ENCODE measurements at regions not wholly inside any gene's neighbourhood (a gene's known extent, or its start where the extent isn't known, plus 50 kb on each side); places are given as distances from the start of the nearest gene placed in this dataset.

- ChIA-PET CTCF (interaction anchor here (1.4 kb wide), 1 partner anchor 45 kb away, joined by 4 read pairs; no protein-coding TSS in a partner anchor), SMC1A (ENCODE audit: uncharacterized antibody, unreplicated experiment) (no interaction called here), RAD21 (ENCODE audit: unreplicated experiment) (no interaction called here), POLR2A (no interaction called here)
- no peaks in the 10 kb centered on the region for H3K36me3 ChIP-seq (ENCODE audit: control insufficient read depth in 2 of 2, insufficient read depth in 2 of 2, low read length in 1 of 2)
- H3K4me2 ChIP-seq (ENCODE audit: control insufficient read depth, insufficient read depth) = no peak overlapping the region
- in situ Hi-C loops (cut with MboI) = no loop called here
- H3K27me3 ChIP-seq (replicated peaks in 1 of 2; ENCODE audit: control insufficient read depth in 2 of 2, insufficient read depth in 2 of 2, low read length in 1 of 2) = no peaks in the 10 kb centered on the region
- ATAC-seq (no peak), DNase-seq (ENCODE audit: low read depth, low spot score) (no peak), FAIRE-seq (no peak)
- H2AFZ ChIP-seq (ENCODE audit: control insufficient read depth, low read depth, low read length) = no peak overlapping the region
- no peak overlapping the region for H3K4me3 ChIP-seq
- 33% methylated on average over 2 of the region's 2 CpGs for WGBS (ENCODE audit: insufficient coverage, insufficient replicate concordance, low lambda C conversion rate, missing lambda C conversion rate)
- no peaks in the 10 kb centered on the region for H3K79me2 ChIP-seq (ENCODE audit: control insufficient read depth, insufficient read depth, low read length)
- no peak overlapping the region for H3K27ac ChIP-seq (ENCODE audit: control insufficient read depth, insufficient read depth)
- no peaks in the 10 kb centered on the region for H3K9me3 ChIP-seq (replicated peaks; ENCODE audit: control insufficient read depth, insufficient read depth, low read length)
- TF ChIP-seq RUNX3 (IDR thresholded peaks at IDR 0.05; ENCODE audit: low read length) = no peak
- peak; percentile 37; the same call in 1 of the 2 replicates for TF ChIP-seq FOXK2 (IDR thresholded peaks at IDR 0.05)
- no peaks in the 10 kb centered on the region for H3K4me1 ChIP-seq (ENCODE audit: control insufficient read depth, insufficient read depth, low read length)
- no peaks in the 10 kb centered on the region; the same call in 1 of the 2 replicates for H4K20me1 ChIP-seq (ENCODE audit: control insufficient read depth, insufficient read depth)
- BruUV-seq (replicated peaks) = no TSS peak
- intact Hi-C loops (cut with micrococcal nuclease; ENCODE audit: unreplicated experiment) = no loop called here
- no peak overlapping the region for H3K9ac ChIP-seq (ENCODE audit: control insufficient read depth, insufficient read depth, low read length)
Measured at GRCh38 chr16:86802013-86802412, 223.7 kb downstream of the FOXL1 start.

GRCh38 chr16:86805188-86805587 lies 226.8 kb downstream of the FOXL1 start:
- in situ Hi-C loops (cut with MboI) = no loop called here
- FAIRE-seq = no peak
- RAD21 ChIA-PET (ENCODE audit: unreplicated experiment) = no interaction called here

More at GRCh38 chr16:86805188-86805587, 226.8 kb downstream of the FOXL1 start:
- H2AFZ ChIP-seq (ENCODE audit: control insufficient read depth, low read depth, low read length) = no peak overlapping the region
- no peaks in the 10 kb centered on the region for H3K79me2 ChIP-seq (ENCODE audit: control insufficient read depth, insufficient read depth, low read length)
- H3K27ac ChIP-seq (ENCODE audit: control insufficient read depth, insufficient read depth) = no peak overlapping the region
- no peaks in the 10 kb centered on the region for H4K20me1 ChIP-seq (ENCODE audit: control insufficient read depth, insufficient read depth)
- no peak overlapping the region for H3K4me2 ChIP-seq (ENCODE audit: control insufficient read depth, insufficient read depth)
- H3K27me3 ChIP-seq (replicated peaks in 1 of 2; ENCODE audit: control insufficient read depth in 2 of 2, insufficient read depth in 2 of 2, low read length in 1 of 2) = no peaks in the 10 kb centered on the region; a peak in 1 of 4 replicates
- no peak overlapping the region for H3K9ac ChIP-seq (ENCODE audit: control insufficient read depth, insufficient read depth, low read length)
- no peak for DNase-seq (ENCODE audit: low read depth, low spot score)
- no peak overlapping the region for H3K4me3 ChIP-seq
- H3K36me3 ChIP-seq (ENCODE audit: control insufficient read depth in 2 of 2, insufficient read depth in 2 of 2, low read length in 1 of 2) = no peaks in the 10 kb centered on the region
- ChIA-PET CTCF (no interaction called here), POLR2A (no interaction called here), SMC1A (ENCODE audit: uncharacterized antibody, unreplicated experiment) (no interaction called here)
- WGBS (ENCODE audit: insufficient coverage, insufficient replicate concordance, low lambda C conversion rate, missing lambda C conversion rate) = 22% methylated on average over 6 of the region's 6 CpGs
- no peak for ATAC-seq
- BruUV-seq (replicated peaks) = no TSS peak
- no peaks in the 10 kb centered on the region for H3K9me3 ChIP-seq (replicated peaks; ENCODE audit: control insufficient read depth, insufficient read depth, low read length)
- TF ChIP-seq STAT3 (IDR thresholded peaks at IDR 0.05; ENCODE audit: low read depth, low read length) = no peak
- no peak for TF ChIP-seq USF1 (IDR thresholded peaks at IDR 0.05; ENCODE audit: borderline replicate concordance, extremely low read length, insufficient read depth, low read depth, low read length)
- TF ChIP-seq KLF5 (IDR thresholded peaks at IDR 0.05; ENCODE audit: partially characterized antibody) = no peak
- TF ChIP-seq MTA2 (IDR thresholded peaks at IDR 0.05; ENCODE audit: low read depth) = no peak
- no peak for TF ChIP-seq GABPA (IDR thresholded peaks at IDR 0.05; ENCODE audit: low read depth)
- no peak for TF ChIP-seq CHD2 (IDR thresholded peaks at IDR 0.05; ENCODE audit: borderline replicate concordance, low read depth, low read length)
- no peak for TF ChIP-seq IRF3 (IDR thresholded peaks at IDR 0.05)
- no peak for TF ChIP-seq ZNF274 (IDR thresholded peaks at IDR 0.05; ENCODE audit: insufficient read depth, insufficient read length)
- no peak for TF ChIP-seq EGR1 (IDR thresholded peaks at IDR 0.05; ENCODE audit: borderline replicate concordance in 1 of 2, low read depth in 2 of 2, low read length in 2 of 2)
- TF ChIP-seq TCF12 (IDR thresholded peaks at IDR 0.05; ENCODE audit: low read depth, low read length) = no peak
- no peak for TF ChIP-seq ETV6 (conservative IDR thresholded peaks at IDR 0.05 in 1 of 2, IDR thresholded peaks at IDR 0.05 in 1 of 2; ENCODE audit: borderline replicate concordance in 1 of 2, low read depth in 1 of 2)
- no peak for TF ChIP-seq PAX8 (IDR thresholded peaks at IDR 0.05)
- no peak for TF ChIP-seq DPF2 (IDR thresholded peaks at IDR 0.05)
- intact Hi-C loops (cut with micrococcal nuclease; ENCODE audit: unreplicated experiment) = no loop called here
- H3K4me1 ChIP-seq (ENCODE audit: control insufficient read depth, insufficient read depth, low read length) = no peaks in the 10 kb centered on the region
